SK-N-SH (cell line): ENCODE measurements at regions not wholly inside any gene's neighbourhood (a gene's known extent, or its start where the extent isn't known, plus 50 kb on each side); places are given as distances from the start of the nearest gene placed in this dataset.

Source experiments
- CTCF ChIA-PET: fragments of 300-600, 350-600 bp; formaldehyde crosslinking; extraction: SDS; loops from one replicate; lab custom pipeline; 2021; lab: Yijun Ruan, JAX
- POLR2A ChIA-PET: fragments of 350-600 bp; sonication (Branson Sonifier 250); formaldehyde crosslinking; extraction: SDS; loops from one replicate; lab custom pipeline; 2020; ENCODE audit warnings: antibody characterized with exemption, inconsistent platforms; lab: Yijun Ruan, JAX
- DNase-seq: peaks from one replicate; pipeline ENCODE4 v3.0.0; 2012
- H2AFZ ChIP-seq: fragments of 200-600 bp; sonication (generic); 2 replicates; pipeline ENCODE4 v1.8.1; 2016; ENCODE audit warnings: antibody characterized with exemption, mild to moderate bottlenecking, low read depth
- H3F3A ChIP-seq: fragments of 200-600 bp; sonication (generic); replicated peaks from 2 replicates; pipeline ENCODE3; 2016; ENCODE audit warnings: antibody characterized with exemption, mild to moderate bottlenecking; ENCODE audit not compliant: insufficient read depth
- H3K27ac ChIP-seq, 2 experiments: fragments of 200-500 bp in 1 of 2; fragments of 200-600 bp in 1 of 2; sonication (Bioruptor generic) in 1 of 2; sonication (generic), shearing (Covaris generic) in 1 of 2; 2 replicates each; pipeline versions ENCODE4 v1.5.1 to v1.6.1; 2014 to 2016; ENCODE audit warnings: low read depth in 2 of 2, inconsistent platforms in 1 of 2, low read length in 1 of 2, mild to moderate bottlenecking in 1 of 2, mixed read lengths in 1 of 2
- H3K27me3 ChIP-seq: fragments of 200-600 bp; sonication (generic), shearing (Covaris generic); 2 replicates; pipeline ENCODE4 v1.6.1; 2016; ENCODE audit warnings: mixed run types; ENCODE audit not compliant: insufficient read depth
- H3K36me3 ChIP-seq, 2 experiments: fragments of 200-500 bp in 1 of 2; fragments of 200-600 bp in 1 of 2; sonication (Bioruptor generic) in 1 of 2; sonication (generic) in 1 of 2; replicated peaks in 1 of 2; 2 replicates each; pipeline versions ENCODE3 to v1.5.1; 2014 to 2016; ENCODE audit warnings: low read length in 1 of 2, mild to moderate bottlenecking in 1 of 2; ENCODE audit not compliant: insufficient read depth in 2 of 2, control insufficient read depth in 1 of 2
- H3K4me1 ChIP-seq, 2 experiments: fragments of 200-500 bp in 1 of 2; fragments of 200-600 bp in 1 of 2; sonication (Bioruptor generic) in 1 of 2; sonication (generic), shearing (Covaris generic) in 1 of 2; 2 replicates each; pipeline versions ENCODE4 v1.5.1 to v1.6.1; 2014 to 2016; ENCODE audit warnings: low read depth in 1 of 2, low read length in 1 of 2, mixed run types in 1 of 2; ENCODE audit not compliant: insufficient read depth in 2 of 2, control insufficient read depth in 1 of 2
- H3K4me2 ChIP-seq: fragments of 200-600 bp; sonication (generic), shearing (Covaris generic); 2 replicates; pipeline ENCODE4 v1.6.1; 2017; ENCODE audit warnings: mixed run types
- H3K4me3 ChIP-seq, 2 experiments: fragments of 200-500 bp in 1 of 2; fragments of 200-600 bp in 1 of 2; sonication (Bioruptor generic) in 1 of 2; sonication (generic), shearing (Covaris generic) in 1 of 2; 2 replicates each; pipeline versions ENCODE4 v1.5.1 to v1.8.1; 2014 to 2016; ENCODE audit warnings: low read depth in 2 of 2, inconsistent platforms in 1 of 2, low read length in 1 of 2, mild to moderate bottlenecking in 1 of 2, mixed read lengths in 1 of 2, moderate library complexity in 1 of 2
- H3K79me2 ChIP-seq: fragments of 200-600 bp; sonication (generic); 2 replicates; pipeline ENCODE4 v1.8.1; 2017; ENCODE audit warnings: mild to moderate bottlenecking; ENCODE audit not compliant: insufficient read depth
- H3K9ac ChIP-seq: fragments of 200-600 bp; sonication (generic); 2 replicates; pipeline ENCODE4 v1.6.1; 2017; ENCODE audit warnings: mixed run types
- H3K9me2 ChIP-seq: fragments of 200-600 bp; sonication (generic); 2 replicates; pipeline ENCODE4 v1.6.1; 2017; ENCODE audit warnings: mixed run types
- H3K9me3 ChIP-seq: fragments of 200-600 bp; sonication (generic); 2 replicates; pipeline ENCODE4 v1.6.1; 2017; ENCODE audit warnings: mixed run types, mild to moderate bottlenecking, moderate library complexity
- H4K20me1 ChIP-seq: fragments of 200-600 bp; sonication (generic); 2 replicates; pipeline ENCODE4 v1.6.1; 2017; ENCODE audit warnings: mild to moderate bottlenecking, mixed run types; ENCODE audit not compliant: insufficient read depth
- EZH2phosphoT487 ChIP-seq: fragments of 200-600 bp; sonication (generic); IDR thresholded peaks from 2 replicates; pipeline ENCODE4 v1.6.1; 2017; ENCODE audit warnings: low read depth, mixed run types, mild to moderate bottlenecking, antibody characterized with exemption, moderate library complexity, borderline replicate concordance
- FOSL2 ChIP-seq: IDR thresholded peaks from 2 replicates; pipeline ENCODE4 v1.4.0; 2012; ENCODE audit warnings: low read depth, mild to moderate bottlenecking, moderate library complexity, borderline replicate concordance
- FOXJ3 ChIP-seq: sonication (generic); formaldehyde crosslinking; IDR thresholded peaks from 2 replicates; pipeline ENCODE4 v1.5.1; 2020; ENCODE audit warnings: mild to moderate bottlenecking, missing genetic modification reagents
- FOXM1 ChIP-seq: IDR thresholded peaks from 2 replicates; pipeline ENCODE4 v1.4.0; 2012; ENCODE audit warnings: low read depth, mild to moderate bottlenecking
- IRF3 ChIP-seq: fragments of 150-350 bp; IDR thresholded peaks from 2 replicates; pipeline ENCODE4 v1.6.1; 2016; ENCODE audit warnings: mild to moderate bottlenecking, low read depth, low read length
- JUND ChIP-seq: IDR thresholded peaks from 2 replicates; pipeline ENCODE4 v1.4.0; 2012
- MAX ChIP-seq: IDR thresholded peaks from 2 replicates; pipeline ENCODE4 v1.4.0; 2012; ENCODE audit warnings: low read depth
- MEF2A ChIP-seq: IDR thresholded peaks from 2 replicates; pipeline ENCODE4 v1.4.0; 2012; ENCODE audit warnings: low read depth, borderline replicate concordance
- MXI1 ChIP-seq: IDR thresholded peaks from 2 replicates; pipeline ENCODE4 v1.6.1; 2012; ENCODE audit warnings: mild to moderate bottlenecking, low read depth, low read length, improper control_type of control experiment
- NFIC ChIP-seq: IDR thresholded peaks from 2 replicates; pipeline ENCODE4 v1.4.0; 2012; ENCODE audit warnings: borderline replicate concordance
- RAD21 ChIP-seq: IDR thresholded peaks from 2 replicates; pipeline ENCODE4 v1.6.1; 2012; ENCODE audit warnings: mild to moderate bottlenecking, low read length
- RCOR1 ChIP-seq: fragments of 150-350 bp; IDR thresholded peaks from 2 replicates; pipeline ENCODE4 v1.6.1; 2017; ENCODE audit warnings: antibody characterized with exemption, low read length
- RFX5 ChIP-seq: IDR thresholded peaks from 2 replicates; pipeline ENCODE4 v1.6.1; 2012; ENCODE audit warnings: mild to moderate bottlenecking, improper control_type of control experiment, low read length
- RXRA ChIP-seq: IDR thresholded peaks from 2 replicates; pipeline ENCODE4 v1.4.0; 2012; ENCODE audit warnings: low read depth, mild to moderate bottlenecking, borderline replicate concordance
- SIN3A ChIP-seq: IDR thresholded peaks from 2 replicates; pipeline ENCODE4 v1.6.1; 2012; ENCODE audit warnings: low read depth, mild to moderate bottlenecking, low read length, moderate library complexity, borderline replicate concordance
- TAF1 ChIP-seq: IDR thresholded peaks from 2 replicates; pipeline ENCODE4 v1.6.1; 2012; ENCODE audit warnings: low read depth, mild to moderate bottlenecking, low read length, moderate library complexity, borderline replicate concordance
- TCF12 ChIP-seq: IDR thresholded peaks from 2 replicates; pipeline ENCODE4 v1.4.0; 2012
- TEAD4 ChIP-seq: IDR thresholded peaks from 2 replicates; pipeline ENCODE4 v1.4.0; 2012; ENCODE audit warnings: mild to moderate bottlenecking, borderline replicate concordance; ENCODE audit not compliant: insufficient read depth
- YY1 ChIP-seq: IDR thresholded peaks from 2 replicates; pipeline ENCODE4 v1.4.0; 2012; ENCODE audit warnings: low read depth, mild to moderate bottlenecking
- WGBS: methylation state at CpG from one replicate; pipeline ENCODE4 v1.1.6; 2017; ENCODE audit warnings: low lambda C conversion rate; 5-methylcytosine and 5-hydroxymethylcytosine counted together
- TF ChIP-seq, protein P1 (sequence below): IDR thresholded peaks from 2 replicates; pipeline ENCODE4 v1.4.0; 2012; ENCODE audit warnings: low read depth, borderline replicate concordance
- TF ChIP-seq, protein P2 (sequence below): IDR thresholded peaks from 2 replicates; pipeline ENCODE4 v1.4.0; 2012; ENCODE audit warnings: low read depth, borderline replicate concordance

- Histone ChIP-seq H3K36me3 (peaks cover 5 to 31% of the 10 kb centered on the region in 2 experiments), H3K79me2 (no peaks in the 10 kb centered on the region), H3K4me1 (peaks cover 0 to 38% of the 10 kb centered on the region in 2 experiments; a peak in 1 of 4 replicates), H3K4me2 (no peak overlapping the region), H3F3A (no peaks in the 10 kb centered on the region), H4K20me1 (no peaks in the 10 kb centered on the region), H3K9ac (no peak overlapping the region), H3K27ac (no peak overlapping the region), H2AFZ (no peak overlapping the region), H3K27me3 (no peaks in the 10 kb centered on the region), H3K4me3 (no peak overlapping the region), H3K9me3 (no peaks in the 10 kb centered on the region), H3K9me2 (no peaks in the 10 kb centered on the region)
- CTCF ChIA-PET = no interaction called here
- POLR2A ChIA-PET = no interaction called here
- 90% methylated on average over 8 of the region's 8 CpGs for WGBS
- no peak for DNase-seq
- TF ChIP-seq, protein P1, sequence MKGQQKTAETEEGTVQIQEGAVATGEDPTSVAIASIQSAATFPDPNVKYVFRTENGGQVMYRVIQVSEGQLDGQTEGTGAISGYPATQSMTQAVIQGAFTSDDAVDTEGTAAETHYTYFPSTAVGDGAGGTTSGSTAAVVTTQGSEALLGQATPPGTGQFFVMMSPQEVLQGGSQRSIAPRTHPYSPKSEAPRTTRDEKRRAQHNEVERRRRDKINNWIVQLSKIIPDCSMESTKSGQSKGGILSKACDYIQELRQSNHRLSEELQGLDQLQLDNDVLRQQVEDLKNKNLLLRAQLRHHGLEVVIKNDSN = no peak
- TF ChIP-seq TEAD4 = no peak
- TF ChIP-seq JUND = no peak
- no peak for TF ChIP-seq RXRA
- TF ChIP-seq IRF3 = no peak
- TF ChIP-seq NFIC = no peak
- TF ChIP-seq, protein P2, sequence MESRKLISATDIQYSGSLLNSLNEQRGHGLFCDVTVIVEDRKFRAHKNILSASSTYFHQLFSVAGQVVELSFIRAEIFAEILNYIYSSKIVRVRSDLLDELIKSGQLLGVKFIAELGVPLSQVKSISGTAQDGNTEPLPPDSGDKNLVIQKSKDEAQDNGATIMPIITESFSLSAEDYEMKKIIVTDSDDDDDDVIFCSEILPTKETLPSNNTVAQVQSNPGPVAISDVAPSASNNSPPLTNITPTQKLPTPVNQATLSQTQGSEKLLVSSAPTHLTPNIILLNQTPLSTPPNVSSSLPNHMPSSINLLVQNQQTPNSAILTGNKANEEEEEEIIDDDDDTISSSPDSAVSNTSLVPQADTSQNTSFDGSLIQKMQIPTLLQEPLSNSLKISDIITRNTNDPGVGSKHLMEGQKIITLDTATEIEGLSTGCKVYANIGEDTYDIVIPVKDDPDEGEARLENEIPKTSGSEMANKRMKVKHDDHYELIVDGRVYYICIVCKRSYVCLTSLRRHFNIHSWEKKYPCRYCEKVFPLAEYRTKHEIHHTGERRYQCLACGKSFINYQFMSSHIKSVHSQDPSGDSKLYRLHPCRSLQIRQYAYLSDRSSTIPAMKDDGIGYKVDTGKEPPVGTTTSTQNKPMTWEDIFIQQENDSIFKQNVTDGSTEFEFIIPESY = no peak
- TF ChIP-seq FOXJ3 = no peak
- TF ChIP-seq MAX = no peak
- TF ChIP-seq FOSL2 = no peak
- TF ChIP-seq TCF12 = no peak
- TF ChIP-seq YY1 = no peak
- TF ChIP-seq TAF1 = no peak
Measured at GRCh38 chr2:120979921-120980320, 244.3 kb downstream of the GLI2 start.

DNA sequence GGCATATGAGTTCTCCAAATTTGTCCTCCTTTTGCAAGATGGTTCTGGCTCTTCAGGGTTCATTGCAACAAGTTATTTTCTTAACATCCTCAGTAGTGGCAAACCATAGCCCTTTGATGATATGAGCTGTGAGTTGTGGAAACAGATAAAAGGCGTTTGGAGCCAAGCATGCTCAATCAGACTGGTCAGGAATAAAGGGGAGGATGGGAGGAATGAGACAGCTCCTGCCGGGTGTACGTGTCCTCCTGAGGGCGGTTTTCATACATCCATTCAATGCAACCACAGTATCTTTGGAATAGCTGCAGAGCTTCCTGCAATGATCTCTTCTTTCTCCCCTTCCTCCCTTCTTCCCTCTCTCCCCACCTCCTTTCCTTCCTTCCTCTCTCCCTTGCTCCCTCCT is 245.8 kb downstream of the GLI2 start:
- Histone ChIP-seq H3K79me2 (no peaks in the 10 kb centered on the region), H3K4me3 (no peak overlapping the region), H4K20me1 (no peaks in the 10 kb centered on the region), H3K9me2 (no peaks in the 10 kb centered on the region), H3K4me2 (no peak overlapping the region), H3K9me3 (no peaks in the 10 kb centered on the region), H3K27ac (no peak overlapping the region), H3K9ac (no peak overlapping the region), H3K36me3 (peaks cover 8 to 39% of the 10 kb centered on the region in 2 experiments), H3K4me1 (peaks cover 0 to 33% of the 10 kb centered on the region in 2 experiments; a peak in 1 of 4 replicates), H3F3A (no peaks in the 10 kb centered on the region), H3K27me3 (no peaks in the 10 kb centered on the region), H2AFZ (no peak overlapping the region)
- WGBS = 95% methylated on average over 3 of the region's 4 CpGs
- ChIA-PET POLR2A (no interaction called here), CTCF (interaction anchor here (0.7 to 1.1 kb wide), 2 partner anchors 9 to 11 kb away, joined by 3 to 4 read pairs; no protein-coding TSS in a partner anchor)
- no peak for DNase-seq
- no peak for TF ChIP-seq SIN3A
- no peak for TF ChIP-seq EZH2phosphoT487
- no peak for TF ChIP-seq RAD21
- no peak for TF ChIP-seq MXI1
- TF ChIP-seq, protein P1 = no peak
- TF ChIP-seq FOXM1 = no peak
- TF ChIP-seq, protein P2 = no peak
- no peak for TF ChIP-seq MEF2A
- no peak for TF ChIP-seq JUND
- no peak for TF ChIP-seq RFX5
- no peak for TF ChIP-seq RXRA
- TF ChIP-seq TAF1 = no peak
- TF ChIP-seq RCOR1 = no peak
